ENCODE measurements at regions not wholly inside any gene's neighbourhood (a gene's known extent, or its start where the extent isn't known, plus 50 kb on each side); places are given as distances from the start of the nearest gene placed in this dataset.
"Not testable (repeated sequence)": the region's sequence is repeated elsewhere in the genome, so short reads cannot be mapped to it uniquely, and the experiment has no call there.

- intact Hi-C loops (cut with DNase I; ENCODE audit: low total_unique reads), result no loop called here
- no peak overlapping the region for H3K27ac ChIP-seq
- no peaks in the 10 kb centered on the region for H3K9me3 ChIP-seq
- no peaks in the 10 kb centered on the region for H3K4me1 ChIP-seq
- no peak overlapping the region for H3K4me3 ChIP-seq
- H3K36me3 ChIP-seq (ENCODE audit: low read depth, missing control alignments), result no peaks in the 10 kb centered on the region
- no peaks in the 10 kb centered on the region for H3K27me3 ChIP-seq
- DNase-seq, result no peak
- no peak for TF ChIP-seq CTCF (IDR thresholded peaks at IDR 0.05)
- no peak for TF ChIP-seq POLR2A (IDR thresholded peaks at IDR 0.05)
- 70 to 75% methylated on average over 1 of the region's 1 CpG for WGBS, 2 donors
Measured at GRCh38 chr4:95761426-95761825, 78.5 kb upstream of the PDHA2 start.

- intact Hi-C loops (cut with DNase I; ENCODE audit: low total_unique reads); DNase-seq; H3K36me3 ChIP-seq (ENCODE audit: low read depth, missing control alignments); H3K27ac ChIP-seq; H3K9me3 ChIP-seq; H3K4me1 ChIP-seq; H3K27me3 ChIP-seq; H3K4me3 ChIP-seq: not testable (repeated sequence)
- WGBS, 2 donors, result 26 to 44% methylated on average over 1 of the region's 1 CpG
Measured at GRCh38 chr4:95760646-95761045, 79.2 kb upstream of the PDHA2 start.

GRCh38 chr4:95758001-95758400, 81.9 kb upstream of the PDHA2 start:
- Histone ChIP-seq H3K27me3 (no peaks in the 10 kb centered on the region), H3K4me1 (no peaks in the 10 kb centered on the region), H3K4me3 (no peak overlapping the region), H3K36me3 (ENCODE audit: low read depth, missing control alignments) (no peaks in the 10 kb centered on the region), H3K27ac (no peak overlapping the region), H3K9me3 (no peaks in the 10 kb centered on the region)
- TF ChIP-seq CTCF (IDR thresholded peaks at IDR 0.05), result no peak
- TF ChIP-seq POLR2A (IDR thresholded peaks at IDR 0.05), result no peak
- DNase-seq, result no peak
- intact Hi-C loops (cut with DNase I; ENCODE audit: low total_unique reads), result no loop called here

GRCh38 chr4:95754667-95755066, 85.2 kb upstream of the PDHA2 start:
- H3K36me3 ChIP-seq (ENCODE audit: low read depth, missing control alignments), result no peaks in the 10 kb centered on the region
- no peak overlapping the region for H3K27ac ChIP-seq
- 82 to 87% methylated on average over 2 of the region's 2 CpGs for WGBS, 2 donors
- intact Hi-C loops (cut with DNase I; ENCODE audit: low total_unique reads), result no loop called here
- H3K27me3 ChIP-seq, result no peaks in the 10 kb centered on the region
- DNase-seq, result no peak
- no peaks in the 10 kb centered on the region for H3K9me3 ChIP-seq
- H3K4me1 ChIP-seq, result no peaks in the 10 kb centered on the region
- no peak overlapping the region for H3K4me3 ChIP-seq
- TF ChIP-seq CTCF (IDR thresholded peaks at IDR 0.05) (no peak), POLR2A (IDR thresholded peaks at IDR 0.05) (no peak)

- TF ChIP-seq POLR2A (IDR thresholded peaks at IDR 0.05) (no peak), CTCF (IDR thresholded peaks at IDR 0.05) (no peak)
Measured at GRCh38 chr4:95749204-95749603, 90.7 kb upstream of the PDHA2 start.

More at GRCh38 chr4:95749204-95749603, 90.7 kb upstream of the PDHA2 start:
- Histone ChIP-seq H3K27me3 (no peaks in the 10 kb centered on the region), H3K4me3 (no peak overlapping the region), H3K9me3 (no peaks in the 10 kb centered on the region), H3K4me1 (no peaks in the 10 kb centered on the region), H3K36me3 (ENCODE audit: low read depth, missing control alignments) (no peaks in the 10 kb centered on the region), H3K27ac (no peak overlapping the region)
- WGBS, 2 donors, result 84 to 86% methylated on average over 3 of the region's 3 CpGs
- DNase-seq, result no peak
- intact Hi-C loops (cut with DNase I; ENCODE audit: low total_unique reads), result no loop called here
